CD14-positive monocyte (primary cell): ENCODE measurements at regions not wholly inside any gene's neighbourhood (a gene's known extent, or its start where the extent isn't known, plus 50 kb on each side); places are given as distances from the start of the nearest gene placed in this dataset.

Experiments used
- DNase-seq, 3 donors: peaks; one replicate each; pipeline ENCODE4 v3.0.0-alpha.2; 2011 to 2022
- H2AFZ ChIP-seq: 2 replicates; pipeline ENCODE4 v1.6.0; 2012; ENCODE audit warnings: mild to moderate bottlenecking, low read depth, low read length, inconsistent platforms; ENCODE audit not compliant: insufficient read depth, poor library complexity, severe bottlenecking
- H3K27ac ChIP-seq, 2 donors: 1 replicate in 1 of 2; 2 replicates in 1 of 2; pipeline ENCODE4 v1.5.1; 2012 to 2013; ENCODE audit warnings: low read length in 2 of 2, control low read depth in 1 of 2, inconsistent platforms in 1 of 2, low read depth in 1 of 2, mild to moderate bottlenecking in 1 of 2
- H3K27me3 ChIP-seq, 2 donors: one replicate each; pipeline versions ENCODE4 v1.6.0 to v1.6.1; 2011 to 2013; ENCODE audit warnings: low read length in 2 of 2; ENCODE audit not compliant: control insufficient read depth in 2 of 2, insufficient read depth in 2 of 2
- H3K36me3 ChIP-seq, 2 donors: replicated peaks in 1 of 2; 1 replicate in 1 of 2; 2 replicates in 1 of 2; pipeline versions ENCODE4 v1.5.1 to v1.6.1; 2012 to 2013; ENCODE audit warnings: low read length in 2 of 2, control low read depth in 1 of 2, inconsistent platforms in 1 of 2, mild to moderate bottlenecking in 1 of 2; ENCODE audit not compliant: insufficient read depth in 2 of 2, control insufficient read depth in 1 of 2
- H3K4me1 ChIP-seq, 2 donors: 1 replicate in 1 of 2; 2 replicates in 1 of 2; pipeline versions ENCODE4 v1.5.1 to v1.6.1; 2012 to 2013; ENCODE audit warnings: low read length in 2 of 2, control low read depth in 1 of 2, inconsistent platforms in 1 of 2, mild to moderate bottlenecking in 1 of 2, moderate library complexity in 1 of 2; ENCODE audit not compliant: insufficient read depth in 2 of 2, control insufficient read depth in 1 of 2
- H3K4me2 ChIP-seq: replicated peaks from 2 replicates; pipeline ENCODE3; 2012; ENCODE audit warnings: low read length, moderate library complexity, mild to moderate bottlenecking; ENCODE audit not compliant: poor library complexity, severe bottlenecking; ENCODE audit errors: extremely low read depth
- H3K4me3 ChIP-seq, 3 experiments: fragments of 200-600 bp in 1 of 3; sonication (generic) in 1 of 3; replicated peaks in 1 of 3; 1 replicate in 2 of 3; 2 replicates in 1 of 3; pipeline ENCODE4 v1.5.1; 2011 to 2013; ENCODE audit warnings: low read length in 3 of 3, mild to moderate bottlenecking in 3 of 3, control low read depth in 2 of 3, low read depth in 2 of 3, inconsistent platforms in 1 of 3, moderate library complexity in 1 of 3
- H3K79me2 ChIP-seq: 2 replicates; pipeline ENCODE4 v1.6.0; 2012; ENCODE audit warnings: mild to moderate bottlenecking, control low read depth, inconsistent platforms, low read length, moderate library complexity; ENCODE audit not compliant: insufficient read depth
- H3K9ac ChIP-seq: 2 replicates; pipeline ENCODE4 v1.6.0; 2017; ENCODE audit warnings: low read length, mild to moderate bottlenecking; ENCODE audit not compliant: insufficient read depth, poor library complexity, severe bottlenecking
- H3K9me3 ChIP-seq, 2 donors: replicated peaks in 1 of 2; 1 replicate in 1 of 2; 2 replicates in 1 of 2; pipeline versions ENCODE4 v1.5.1 to v1.6.1; 2012 to 2013; ENCODE audit warnings: low read length in 2 of 2, control low read depth in 1 of 2; ENCODE audit not compliant: control insufficient read depth in 1 of 2, insufficient read depth in 1 of 2
- H4K20me1 ChIP-seq: 2 replicates; pipeline ENCODE4 v1.6.0; 2012; ENCODE audit warnings: mild to moderate bottlenecking, low read length, control low read depth, moderate library complexity; ENCODE audit not compliant: insufficient read depth
- H3K27ac Mint-ChIP-seq, 7 donors: one replicate each; pipeline ENCODE4 v1.8.0; 2020; ENCODE audit warnings: mild to moderate bottlenecking in 7 of 7, mixed read lengths in 7 of 7, moderate library complexity in 6 of 7, inconsistent platforms in 2 of 7
- H3K27me3 Mint-ChIP-seq, 3 donors: one replicate each; pipeline ENCODE4 v1.8.0; 2021 to 2022; ENCODE audit warnings: low read depth in 3 of 3, mild to moderate bottlenecking in 3 of 3, mixed read lengths in 3 of 3, moderate library complexity in 3 of 3, inconsistent platforms in 1 of 3
- H3K36me3 Mint-ChIP-seq, 2 donors: one replicate each; pipeline ENCODE4 v1.8.0; 2020; ENCODE audit warnings: mixed read lengths in 2 of 2, inconsistent platforms in 1 of 2, mild to moderate bottlenecking in 1 of 2
- H3K4me1 Mint-ChIP-seq: one replicate; pipeline ENCODE4 v1.8.0; 2020; ENCODE audit warnings: mild to moderate bottlenecking, mixed read lengths
- H3K4me3 Mint-ChIP-seq, 2 donors: one replicate each; pipeline ENCODE4 v1.8.0; 2020; ENCODE audit warnings: mild to moderate bottlenecking in 2 of 2, mixed read lengths in 2 of 2, moderate library complexity in 1 of 2
- H3K9me3 Mint-ChIP-seq, 7 donors: one replicate each; pipeline ENCODE4 v1.8.0; 2020 to 2022; ENCODE audit warnings: mixed read lengths in 7 of 7, mild to moderate bottlenecking in 6 of 7, moderate library complexity in 6 of 7, inconsistent platforms in 2 of 7
- CTCF ChIP-seq: fragments of 200-600 bp; IDR thresholded peaks from one replicate; pipeline ENCODE4 v1.8.0; 2022; ENCODE audit warnings: antibody characterized with exemption, mild to moderate bottlenecking
- WGBS: methylation state at CpG from one replicate; pipeline ENCODE4 v1.1.5; 2013; ENCODE audit warnings: missing lambda C conversion rate; ENCODE audit not compliant: insufficient coverage; 5-methylcytosine and 5-hydroxymethylcytosine counted together
- intact Hi-C, 2 donors: fragments of 100-400 bp; cut with micrococcal nuclease; formaldehyde crosslinking; loops; one replicate each; pipeline versions ENCODE4 v1.15.0 to v1.15.1; 2023

GRCh38 chr2:593356-594026 is 83.7 kb downstream of the TMEM18 start:
- no peaks in the 10 kb centered on the region for H3K27me3 ChIP-seq
- no peak overlapping the region for H3K27ac ChIP-seq
- no peaks in the 10 kb centered on the region for H3K4me1 ChIP-seq
- Mint-ChIP-seq H3K4me1 (no peaks in the 10 kb centered on the region), H3K4me3 (peak overlapping the region in 1 of 2 donors; percentile 17), H3K9me3 (peaks cover 0 to 6% (median 0%) of the 10 kb centered on the region in 7 donors), H3K27ac (peak overlapping the region in 1 of 7 donors; percentile 2), H3K27me3 (peaks cover 0 to 11% (median 2%) of the 10 kb centered on the region in 3 donors), H3K36me3 (no peaks in the 10 kb centered on the region)
- H3K36me3 ChIP-seq: no peaks in the 10 kb centered on the region
- H3K4me2 ChIP-seq: no peak overlapping the region
- H3K4me3 ChIP-seq: no peak overlapping the region
- H4K20me1 ChIP-seq: no peaks in the 10 kb centered on the region
- DNase-seq: no peak
- 82% methylated on average over 3 of the region's 17 CpGs for WGBS
- no peak for TF ChIP-seq CTCF
- intact Hi-C loops: no loop called here
- no peak overlapping the region for H3K9ac ChIP-seq
- H3K9me3 ChIP-seq: no peaks in the 10 kb centered on the region
- H2AFZ ChIP-seq: no peak overlapping the region
- no peaks in the 10 kb centered on the region for H3K79me2 ChIP-seq

- Histone ChIP-seq H4K20me1 (no peaks in the 10 kb centered on the region), H2AFZ (no peak overlapping the region), H3K27ac (no peak overlapping the region), H3K9me3 (no peaks in the 10 kb centered on the region), H3K9ac (no peak overlapping the region), H3K27me3 (no peaks in the 10 kb centered on the region), H3K79me2 (no peaks in the 10 kb centered on the region), H3K4me3 (no peak overlapping the region), H3K36me3 (no peaks in the 10 kb centered on the region), H3K4me2 (no peak overlapping the region), H3K4me1 (no peaks in the 10 kb centered on the region)
- Mint-ChIP-seq H3K36me3 (no peaks in the 10 kb centered on the region), H3K27me3 (peaks cover 0 to 10% (median 2%) of the 10 kb centered on the region in 3 donors), H3K4me3 (no peak overlapping the region), H3K9me3 (peaks cover 0 to 6% (median 0%) of the 10 kb centered on the region in 7 donors), H3K4me1 (no peaks in the 10 kb centered on the region), H3K27ac (peak overlapping the region in 1 of 7 donors; percentile 30)
- WGBS: 99% methylated on average over 7 of the region's 8 CpGs
- intact Hi-C loops: no loop called here
- DNase-seq: no peak
- no peak for TF ChIP-seq CTCF
Observed at GRCh38 chr2:592737-593136, 84.5 kb downstream of the TMEM18 start.
